HG02852 (cell line): ENCODE measurements at regions not wholly inside any gene's neighbourhood (a gene's known extent, or its start where the extent isn't known, plus 50 kb on each side); places are given as distances from the start of the nearest gene placed in this dataset.

Experiments
- ATAC-seq: cut with Tn5 transposase; IDR thresholded peaks from one replicate; pipeline ENCODE4 v1.9.1; 2021; ENCODE audit warnings: mild to moderate bottlenecking, moderate library complexity; ENCODE audit not compliant: unreplicated experiment

DNA sequence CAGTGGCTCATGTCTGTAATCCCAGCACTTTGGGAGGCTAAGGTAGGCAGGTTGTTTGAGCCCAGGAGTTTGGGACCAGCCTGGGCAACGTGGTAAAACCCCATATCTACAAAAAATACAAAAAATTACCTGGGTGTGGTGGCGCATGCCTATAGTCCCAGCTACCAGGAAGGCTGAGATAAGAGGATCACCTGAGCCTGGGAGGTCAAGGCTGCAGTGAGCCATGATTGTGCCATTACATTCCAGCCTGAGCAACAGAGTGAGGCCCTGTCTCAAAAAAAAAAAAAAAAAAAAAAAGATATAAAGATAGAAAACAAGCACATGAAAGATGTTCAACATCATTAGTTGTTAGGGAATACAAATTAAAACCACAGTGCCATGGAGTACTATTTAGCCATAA, 65.3 kb upstream of the UGP2 start:
- no peak for ATAC-seq

DNA sequence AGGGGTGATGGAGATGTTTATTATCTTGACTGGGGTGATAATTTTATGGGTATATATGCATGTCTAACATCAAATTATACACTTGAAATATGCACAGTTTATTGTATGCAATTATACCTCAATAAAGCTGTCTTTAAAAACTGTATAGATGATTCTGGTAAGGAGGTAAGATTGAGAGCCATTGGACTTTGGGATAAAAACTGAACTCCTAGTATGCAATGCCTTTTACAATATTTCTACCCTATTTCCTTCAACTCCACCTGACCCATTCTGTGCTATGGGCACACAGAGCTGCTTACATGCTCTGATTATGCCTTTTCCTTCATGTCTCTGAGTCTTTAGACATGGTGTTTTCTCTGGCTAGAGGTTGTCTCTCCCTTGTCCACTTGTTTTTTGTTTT, 63.9 kb upstream of the UGP2 start:
- no peak for ATAC-seq

- no peak for ATAC-seq
These were observed 63.3 kb upstream of the UGP2 start for GRCh38 chr2:63778391-63778790.

GRCh38 chr2:63780518-63781155, 61.1 kb upstream of the UGP2 start:
- ATAC-seq = no peak

DNA sequence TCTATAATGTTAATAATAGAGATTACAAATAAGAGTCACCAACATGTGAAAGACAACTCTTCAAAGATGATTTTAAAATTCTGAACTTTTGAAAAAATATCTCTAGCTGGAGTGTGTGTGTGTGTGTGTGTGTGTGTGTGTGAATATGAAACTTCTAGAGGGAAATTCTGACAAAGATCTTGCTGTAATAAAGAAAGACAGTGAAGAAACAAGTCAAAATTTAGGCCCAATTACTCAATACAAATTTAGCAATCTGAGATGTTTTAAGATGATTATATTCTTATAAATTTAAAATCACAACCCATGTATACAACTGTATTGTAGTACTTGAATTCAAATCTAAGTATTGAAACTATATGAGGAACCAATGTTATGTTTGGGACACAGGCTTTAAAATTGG, 57.2 kb upstream of the UGP2 start:
- no peak for ATAC-seq

- no peak for ATAC-seq
These were observed 56.6 kb upstream of the UGP2 start for GRCh38 chr2:63785096-63785495.

- ATAC-seq = no peak
These were observed 55.2 kb upstream of the UGP2 start for GRCh38 chr2:63786471-63786870.

DNA sequence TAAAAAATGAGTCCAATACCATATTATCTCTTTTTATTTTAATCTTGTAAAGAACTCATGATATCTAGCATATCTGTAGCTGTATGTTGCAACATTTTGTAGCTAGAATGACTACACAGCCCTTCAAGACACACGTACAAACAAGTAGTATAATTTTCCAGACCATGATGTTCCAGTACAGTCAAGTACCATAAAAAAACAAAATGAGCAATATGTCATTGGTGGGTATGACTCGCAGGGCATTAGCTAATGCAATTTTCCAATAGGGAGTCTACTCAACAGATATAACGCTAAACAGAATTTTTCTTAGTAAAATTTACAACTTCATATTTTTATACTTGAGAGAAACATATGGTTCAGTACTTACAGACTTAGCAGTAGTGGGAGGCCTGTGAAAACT, 53.6 kb upstream of the UGP2 start:
- ATAC-seq = no peak

DNA sequence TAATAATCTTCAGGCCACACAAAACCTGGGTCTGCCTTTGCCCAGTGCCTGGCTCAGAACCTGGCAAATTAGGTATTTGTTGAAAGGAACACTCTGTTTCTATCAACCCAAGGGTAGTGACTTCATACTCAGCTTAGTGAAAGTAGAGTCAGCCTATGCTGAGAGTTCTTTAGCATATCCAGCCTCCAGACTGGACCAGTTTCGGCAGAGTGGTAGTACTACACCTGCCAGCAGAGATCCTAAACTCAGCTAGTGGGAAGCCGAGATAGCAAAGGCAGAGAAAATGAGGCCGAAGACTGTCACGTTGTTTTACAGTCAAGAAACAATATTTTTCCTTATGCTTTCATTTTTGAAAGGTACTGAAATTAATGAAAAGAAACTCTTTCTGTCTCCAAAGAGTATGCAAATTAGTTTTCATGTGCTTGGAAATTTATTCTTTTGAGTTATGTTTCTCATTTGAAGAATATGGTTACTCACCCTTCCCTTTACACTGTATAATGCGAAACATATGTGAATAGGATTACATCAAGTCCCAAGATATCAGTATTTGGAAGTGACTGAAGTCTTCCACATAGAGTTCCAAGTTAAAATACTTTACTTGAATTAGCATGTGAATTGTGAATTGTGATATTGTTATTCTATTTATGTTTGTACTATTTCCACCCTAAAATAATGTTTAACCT, 52.2 kb upstream of the UGP2 start:
- ATAC-seq = no peak

GRCh38 chr2:63790491-63790890, 51.2 kb upstream of the UGP2 start:
- ATAC-seq = no peak

DNA sequence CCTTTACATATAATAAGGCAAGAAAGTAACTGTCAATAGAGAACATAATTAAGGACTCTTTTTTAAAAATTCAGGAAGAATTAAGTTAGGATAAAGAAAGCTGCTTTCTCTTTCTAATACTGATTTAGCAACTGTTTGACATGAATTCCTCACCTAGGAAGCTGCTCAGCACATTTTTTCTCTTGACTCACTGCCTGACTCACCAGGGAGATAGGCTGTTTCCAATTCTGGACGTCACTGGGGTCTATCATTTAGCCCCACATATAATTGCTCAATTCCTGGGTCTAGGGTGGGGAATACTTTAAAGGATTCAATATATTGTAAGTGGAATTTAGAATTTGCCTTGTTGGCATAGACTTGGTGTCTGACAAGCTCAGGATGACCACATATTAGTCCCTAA, 50.8 kb upstream of the UGP2 start:
- ATAC-seq = no peak

GRCh38 chr2:63791387-63791786, 50.3 kb upstream of the UGP2 start:
- ATAC-seq = no peak
